ENCODE measurements at regions not wholly inside any gene's neighbourhood (a gene's known extent, or its start where the extent isn't known, plus 50 kb on each side); places are given as distances from the start of the nearest gene placed in this dataset.
"Not testable (repeated sequence)": the region's sequence is repeated elsewhere in the genome, so short reads cannot be mapped to it uniquely, and the experiment has no call there.

DNA sequence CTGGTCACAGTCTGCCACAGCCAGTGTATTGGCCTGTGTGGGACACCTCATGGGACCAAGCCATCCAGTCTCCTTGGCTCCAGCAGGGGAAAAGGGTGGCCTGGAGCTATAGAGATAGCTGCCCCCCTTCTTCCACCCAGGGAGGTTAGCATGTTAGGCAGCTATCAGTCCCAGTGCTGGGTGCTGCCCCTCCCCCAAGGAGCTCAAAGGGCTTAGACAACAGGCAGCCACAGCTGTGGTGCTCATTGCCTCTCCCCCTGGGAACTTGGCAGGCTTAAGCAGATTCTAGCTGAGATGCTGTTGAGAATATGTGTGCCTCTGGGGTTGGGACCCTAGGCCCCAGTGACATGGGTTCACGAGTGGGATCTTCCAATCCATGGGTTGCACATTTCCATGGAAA is 226.0 kb upstream of the PTGER4 start:
- DNase-seq = no peak

DNA sequence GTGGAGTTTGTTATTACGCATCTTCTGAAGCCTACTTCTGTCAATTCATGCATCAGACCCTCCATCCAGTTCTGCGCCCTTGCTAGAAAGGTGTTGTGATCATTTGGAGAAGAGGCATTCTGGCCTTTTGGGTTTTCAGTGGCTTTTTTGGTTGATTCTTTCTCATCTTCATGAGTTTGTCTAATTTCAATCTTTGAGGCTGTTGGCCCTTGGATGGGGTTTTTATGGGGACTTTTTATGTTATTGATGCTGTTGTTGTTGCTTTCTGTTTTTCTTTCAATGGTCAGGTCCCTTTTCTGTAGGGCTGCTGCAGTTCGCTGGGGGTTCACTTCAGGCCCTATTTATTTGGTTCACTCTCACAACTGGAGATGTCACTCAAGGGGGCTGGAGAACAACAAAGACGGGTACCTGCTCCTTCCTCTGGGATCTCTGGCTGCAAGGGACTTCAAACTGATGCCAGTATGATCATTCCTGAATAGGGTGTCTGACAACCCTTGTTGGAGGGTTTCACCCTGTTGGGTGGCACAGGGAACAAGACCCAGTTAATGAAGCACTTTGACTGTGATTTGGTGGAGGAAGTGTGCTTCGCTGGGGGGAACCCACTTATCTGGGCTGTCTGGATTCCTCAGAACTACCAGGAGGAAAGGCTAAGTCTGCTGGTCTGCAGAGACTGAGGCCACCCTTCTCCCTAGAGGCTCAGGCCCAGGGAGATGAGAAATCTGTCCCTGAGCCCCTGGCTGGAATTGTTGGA is 226.7 kb upstream of the PTGER4 start:
- DNase-seq = no peak

DNA sequence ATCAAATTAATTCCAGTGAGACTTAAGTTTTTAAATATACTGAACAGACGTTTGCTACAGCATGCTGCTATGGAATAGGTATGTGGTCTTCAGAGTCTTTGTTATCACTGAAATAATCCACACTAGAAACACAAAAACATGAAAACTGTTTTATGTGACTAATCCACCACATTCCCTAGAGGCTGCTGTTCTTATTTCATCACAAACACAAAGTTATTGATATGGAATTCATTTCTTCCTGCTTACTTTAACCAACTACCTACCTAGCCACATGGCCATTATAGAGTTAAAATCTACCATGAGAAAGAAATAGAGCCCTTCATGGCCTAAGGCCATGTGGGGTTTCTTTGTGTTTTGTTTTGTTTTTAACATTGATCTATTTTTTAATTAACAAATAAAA is 232.3 kb upstream of the PTGER4 start:
- no peak for DNase-seq

DNA sequence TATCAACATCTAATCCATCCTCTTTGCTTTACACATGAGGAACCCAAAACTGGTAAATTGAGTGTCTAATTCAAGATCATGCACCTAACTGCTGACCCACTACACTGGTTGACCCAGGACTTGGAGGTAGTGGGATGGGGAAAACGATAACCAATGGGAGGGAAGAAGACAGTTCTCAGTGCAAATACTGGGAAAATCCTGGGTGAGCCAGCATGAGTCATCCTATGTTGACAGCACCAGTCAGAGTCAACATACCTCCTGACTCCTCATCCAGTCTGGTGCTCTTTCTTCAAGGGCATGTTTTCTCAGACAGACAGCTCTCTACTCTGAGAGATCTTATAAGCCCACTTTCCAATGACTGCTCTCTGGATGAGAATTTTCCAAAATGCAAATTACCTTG is 232.8 kb upstream of the PTGER4 start:
- DNase-seq = no peak

DNA sequence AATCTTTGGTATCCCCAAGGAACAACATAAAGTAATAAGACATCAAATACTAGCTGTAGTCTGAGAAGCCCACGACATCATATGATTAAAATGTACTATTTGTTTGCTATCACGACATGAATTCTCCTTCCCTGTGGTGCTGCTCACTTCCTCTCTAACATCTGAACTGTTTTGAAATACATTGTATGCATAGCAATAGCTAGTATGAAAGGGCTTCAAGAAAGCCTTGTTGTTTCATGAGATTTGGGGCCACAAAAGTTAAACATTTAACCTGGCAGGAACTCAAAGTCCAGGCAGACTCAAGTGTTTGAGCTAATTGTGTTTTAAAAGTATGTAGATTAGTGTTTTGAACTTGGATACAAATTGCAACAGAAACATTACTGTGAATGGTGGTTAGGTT is 237.4 kb upstream of the PTGER4 start:
- DNase-seq = no peak

DNA sequence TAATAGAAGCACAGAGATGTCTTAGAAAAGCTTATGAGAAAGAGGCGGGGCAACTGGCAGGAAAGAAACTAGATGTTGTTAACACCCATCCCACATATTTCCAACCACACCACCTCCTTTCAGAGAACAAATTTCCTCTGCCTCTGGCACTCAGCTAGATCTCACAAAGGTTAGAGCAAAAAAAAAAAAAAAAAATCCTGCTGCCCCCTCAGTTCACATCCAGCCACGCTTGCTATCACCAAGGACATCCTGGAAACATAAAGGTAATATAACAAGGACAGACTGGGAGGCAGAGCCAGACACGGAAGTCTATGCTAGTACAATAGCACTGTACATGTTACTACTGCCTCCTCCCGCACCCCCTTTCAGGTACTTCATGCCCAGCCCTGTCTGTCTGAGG is 238.0 kb upstream of the PTGER4 start:
- no peak for DNase-seq

DNA sequence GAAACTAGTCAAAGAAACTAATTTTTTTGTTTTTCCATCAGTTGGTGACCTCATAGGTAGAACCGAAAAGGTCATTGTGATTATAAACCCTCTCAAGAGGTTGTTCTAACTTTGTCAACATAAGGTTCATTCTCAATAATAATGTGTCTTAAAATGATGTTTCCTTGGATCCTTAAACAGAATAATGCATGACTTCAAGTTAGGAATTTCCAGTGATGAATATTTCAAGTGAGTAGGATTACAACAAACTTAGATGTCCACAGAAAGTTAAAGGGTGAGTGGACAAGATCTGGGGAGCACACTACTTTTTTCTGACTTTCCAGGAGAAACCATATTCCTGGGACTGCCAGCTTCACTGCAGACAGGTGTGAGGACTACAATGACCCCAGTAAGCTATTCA is 239.0 kb upstream of the PTGER4 start:
- DNase-seq = no peak

DNA sequence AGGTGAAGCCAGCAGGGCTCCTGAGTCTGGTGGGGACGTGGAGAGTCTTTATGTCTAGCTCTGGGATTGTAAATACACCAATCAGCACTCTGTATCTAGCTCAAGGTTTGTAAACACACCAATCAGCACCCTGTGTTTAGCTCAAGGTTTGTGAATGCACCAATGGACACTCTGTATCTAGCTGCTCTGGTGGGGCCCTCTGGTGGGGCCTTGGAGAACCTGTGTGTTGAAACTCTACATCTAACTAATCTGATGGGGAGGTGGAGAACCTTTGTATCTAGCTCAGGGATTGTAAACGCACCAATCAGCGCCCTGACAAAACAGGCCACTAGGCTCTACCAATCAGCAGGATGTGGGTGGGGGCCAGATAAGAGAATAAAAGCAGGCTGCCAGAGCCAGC is 240.6 kb upstream of the PTGER4 start:
- DNase-seq = not testable (repeated sequence)

DNA sequence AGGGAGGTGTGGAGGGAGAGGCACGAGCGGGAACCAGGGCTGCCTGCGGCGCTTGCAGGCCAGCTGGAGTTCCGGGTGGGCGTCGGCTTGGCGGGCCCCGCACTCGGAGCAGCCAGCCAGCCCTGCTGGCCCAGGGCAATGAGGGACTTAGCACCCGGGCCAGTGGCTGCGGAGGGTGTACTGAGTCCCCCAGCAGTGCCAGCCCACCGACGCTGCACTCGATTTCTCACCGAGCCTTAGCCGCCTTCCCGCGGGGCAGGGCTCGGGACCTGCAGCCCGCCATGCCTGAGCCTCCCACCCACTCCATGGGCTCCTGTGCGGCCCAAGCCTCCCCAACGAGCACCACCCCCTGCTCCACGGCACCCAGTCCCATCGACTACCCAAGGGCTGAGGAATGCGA is 241.1 kb upstream of the PTGER4 start:
- DNase-seq = not testable (repeated sequence)

DNA sequence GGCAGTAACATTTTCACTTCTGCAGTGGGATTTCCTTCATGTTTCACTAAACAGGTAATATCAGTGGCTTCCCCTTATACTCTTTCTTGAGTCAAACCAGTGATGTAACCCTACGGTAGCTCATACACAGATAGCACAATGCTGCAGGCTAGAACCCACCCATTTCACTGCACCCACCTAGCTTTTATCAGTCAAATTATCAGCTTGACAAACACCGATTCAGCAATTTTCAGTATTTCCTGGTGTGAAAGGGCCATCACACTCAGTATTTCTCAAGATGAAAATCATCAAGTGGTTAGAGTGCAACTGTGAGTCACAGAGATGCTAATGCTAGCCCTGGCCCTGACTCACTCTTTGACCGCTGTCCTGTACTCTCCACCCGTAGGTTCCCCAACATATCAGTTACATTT is 242.3 kb upstream of the PTGER4 start:
- DNase-seq = no peak

DNA sequence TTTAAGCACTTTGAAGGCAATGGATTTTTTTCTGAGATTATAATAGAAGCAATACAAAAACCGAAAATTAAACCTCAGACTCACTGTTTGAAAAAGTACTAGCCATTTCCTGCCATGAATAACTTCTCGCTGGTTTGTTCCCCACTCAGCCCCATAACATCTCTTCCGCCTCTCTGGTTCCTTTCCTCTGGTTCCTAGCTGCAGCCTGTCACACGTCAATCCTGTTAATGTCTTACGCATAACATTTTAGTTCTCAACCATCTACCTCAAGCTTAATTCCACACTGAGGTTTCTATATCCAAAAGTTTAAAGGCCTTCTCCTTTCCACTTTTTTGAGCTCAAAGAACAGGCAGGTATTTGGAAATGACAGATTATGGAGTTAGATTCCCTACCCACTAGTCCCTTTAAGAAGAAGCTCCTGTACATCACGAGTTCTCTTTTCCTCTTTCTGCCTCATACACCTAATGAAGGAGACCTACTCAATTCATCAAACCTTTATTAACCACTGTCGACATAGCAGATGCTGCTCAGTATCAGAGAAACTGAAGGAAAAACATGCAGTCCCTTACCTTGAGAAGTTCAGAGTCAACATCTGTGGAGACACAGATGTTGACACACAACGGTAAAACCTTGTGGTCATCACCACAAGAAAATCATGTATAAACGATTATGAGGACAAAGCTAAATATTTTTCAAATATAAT is 243.0 kb upstream of the PTGER4 start:
- DNase-seq = no peak

DNA sequence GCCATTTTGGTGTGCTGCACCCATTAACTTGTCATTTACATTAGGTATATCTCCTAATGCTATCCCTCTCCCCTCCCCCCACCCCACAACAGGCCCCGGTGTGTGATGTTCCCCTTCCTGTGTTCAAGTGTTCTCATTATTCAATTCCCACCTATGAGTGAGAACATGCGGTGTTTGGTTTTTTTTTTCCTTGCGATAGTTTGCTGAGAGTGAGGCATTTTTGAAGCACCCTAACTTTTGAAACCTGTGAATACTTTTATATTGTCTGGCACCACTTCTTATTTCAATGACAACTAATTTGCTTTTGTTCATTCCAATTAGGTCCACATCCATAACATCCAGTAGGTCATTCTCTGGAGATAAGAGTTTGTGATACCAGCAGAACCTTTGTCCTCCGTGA is 244.0 kb upstream of the PTGER4 start:
- DNase-seq = not testable (repeated sequence)

DNA sequence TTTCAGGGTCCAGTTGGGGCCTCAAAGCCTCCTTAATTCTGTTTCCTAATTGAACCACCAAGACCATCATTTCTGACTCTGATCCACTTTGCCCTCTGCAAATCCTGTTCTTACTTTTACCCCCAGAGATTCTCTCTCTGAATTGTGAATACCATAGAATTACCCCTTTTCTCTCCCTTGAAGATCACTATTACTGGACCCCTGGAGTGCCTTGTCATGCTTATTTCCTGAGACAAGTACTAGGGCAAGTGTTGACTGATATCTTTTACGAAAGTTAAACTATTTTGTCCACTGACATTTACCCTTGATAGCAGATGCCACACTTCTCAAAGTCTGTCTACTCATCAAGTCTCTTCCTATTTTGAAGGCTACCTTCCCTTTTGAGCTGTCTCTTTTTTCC is 246.9 kb upstream of the PTGER4 start:
- no peak for DNase-seq

DNA sequence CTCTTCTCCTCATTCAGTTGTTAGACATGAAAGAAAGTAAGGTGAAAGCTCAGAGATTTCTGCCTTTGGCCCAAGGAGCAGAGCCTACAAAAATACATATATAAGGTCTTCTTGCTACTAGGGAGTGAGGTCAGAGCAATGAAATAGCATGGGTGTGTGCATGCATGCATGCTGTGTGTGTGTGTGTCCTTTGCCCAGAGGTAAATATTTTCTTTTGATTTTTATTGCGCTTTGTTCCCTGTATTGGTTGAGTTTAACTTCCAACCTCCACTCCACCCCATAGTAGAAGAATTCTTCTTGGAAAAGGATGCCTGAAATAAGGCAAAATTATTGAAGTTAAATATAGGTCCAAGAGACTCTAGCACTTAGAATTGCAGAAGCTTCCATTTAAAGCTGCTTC is 248.0 kb upstream of the PTGER4 start:
- no peak for DNase-seq

DNA sequence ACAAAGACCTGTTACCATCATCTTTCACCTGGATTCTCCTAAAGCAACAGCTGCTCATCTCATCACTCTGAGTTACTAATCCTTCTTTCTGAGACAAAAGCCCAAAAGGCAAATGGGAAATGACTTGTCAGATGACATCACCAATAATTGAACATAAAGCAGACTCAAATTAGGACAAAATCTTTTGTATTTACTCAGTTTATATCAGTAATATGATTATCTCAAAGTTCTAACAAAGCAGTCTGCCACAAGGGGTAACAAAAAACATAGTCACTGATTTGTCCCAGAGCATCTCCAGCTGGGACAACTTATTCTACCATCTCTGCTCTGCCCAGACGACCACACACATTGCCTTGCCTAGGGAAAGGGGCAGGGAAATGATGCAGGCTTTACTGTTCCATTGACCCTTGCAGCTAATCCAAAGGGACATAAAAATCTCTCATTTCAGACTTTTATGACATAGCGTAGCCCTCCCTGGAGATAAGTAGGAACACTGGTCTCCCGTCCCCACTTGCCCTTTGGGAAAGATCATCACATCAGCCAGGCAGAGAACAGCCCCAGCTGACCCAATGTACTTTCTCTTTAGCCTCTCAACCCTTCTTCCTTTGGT is 249.5 kb upstream of the PTGER4 start:
- no peak for DNase-seq

DNA sequence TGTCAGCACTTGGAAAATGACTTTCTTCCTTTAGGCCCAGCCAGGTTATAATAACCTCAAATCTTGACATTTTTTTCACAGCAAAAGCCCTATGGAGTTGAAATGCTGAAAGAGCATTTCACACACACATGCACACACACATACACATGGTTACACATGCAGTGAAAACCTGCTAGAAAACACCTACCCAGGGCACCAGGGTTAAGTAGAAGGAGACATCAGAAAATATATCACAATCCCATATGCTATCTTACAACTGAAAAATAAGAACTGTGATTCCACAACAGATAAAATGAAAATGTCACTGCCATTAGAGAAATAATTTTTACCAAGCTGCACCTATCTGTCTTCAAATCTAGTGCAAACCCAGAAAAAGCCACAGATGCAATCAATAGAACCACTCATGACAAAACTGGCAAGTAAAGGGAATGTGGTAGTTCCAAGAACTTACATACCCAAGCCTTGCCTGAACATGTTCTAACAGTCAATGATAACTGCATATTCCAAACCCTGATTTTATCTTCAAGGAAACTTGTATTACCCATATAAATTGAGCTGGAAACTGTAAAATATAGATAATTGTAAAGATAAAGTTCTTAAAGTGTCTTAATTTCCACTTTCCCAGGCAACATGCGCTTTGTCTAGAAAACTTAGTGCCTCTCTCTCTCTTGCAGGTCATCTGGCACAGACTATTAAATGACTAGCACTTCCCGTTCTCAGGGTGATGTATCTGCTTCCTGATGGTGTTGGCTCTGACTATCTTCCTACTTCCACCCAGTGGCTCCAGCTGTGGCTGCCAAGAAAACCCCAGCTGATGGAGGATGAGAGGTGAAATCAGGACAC is 250.2 kb upstream of the PTGER4 start:
- DNase-seq = no peak

DNA sequence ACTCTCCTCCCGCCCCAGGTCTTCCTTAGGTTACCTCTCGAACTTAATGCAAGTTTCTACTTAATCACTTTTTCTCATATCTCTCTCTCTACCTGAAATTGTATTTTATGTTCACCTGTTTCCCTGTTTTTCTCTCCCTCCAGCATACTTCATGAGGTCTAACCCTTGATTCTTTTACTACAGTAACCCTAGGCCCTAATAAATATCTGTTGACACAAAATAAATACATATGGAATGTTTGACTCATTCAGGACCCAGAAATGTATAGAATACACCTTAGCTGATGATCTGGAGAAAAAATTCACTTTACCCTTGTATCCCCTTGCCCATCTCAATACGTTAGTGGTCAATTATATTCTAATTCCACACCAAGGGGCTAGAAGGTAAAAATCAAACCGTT is 250.9 kb upstream of the PTGER4 start:
- no peak for DNase-seq

DNA sequence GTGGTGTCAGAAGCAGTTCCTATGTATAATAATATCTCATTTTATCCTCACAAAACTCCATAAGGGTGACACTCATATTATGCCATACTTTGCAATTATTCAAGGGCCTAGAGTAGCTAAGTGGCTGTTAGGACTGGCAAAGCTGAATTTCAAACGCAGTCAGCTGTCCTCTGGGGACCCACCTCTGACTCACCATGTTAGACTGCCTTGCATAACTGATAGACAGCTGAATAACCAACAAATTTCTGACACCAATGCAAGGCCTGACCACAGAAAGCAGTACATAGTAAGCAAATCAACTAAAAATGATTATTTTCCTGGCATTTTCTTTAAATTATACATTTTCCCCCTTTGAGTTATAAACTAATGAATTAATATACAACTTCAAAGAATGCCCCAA is 251.6 kb upstream of the PTGER4 start:
- no peak for DNase-seq

DNA sequence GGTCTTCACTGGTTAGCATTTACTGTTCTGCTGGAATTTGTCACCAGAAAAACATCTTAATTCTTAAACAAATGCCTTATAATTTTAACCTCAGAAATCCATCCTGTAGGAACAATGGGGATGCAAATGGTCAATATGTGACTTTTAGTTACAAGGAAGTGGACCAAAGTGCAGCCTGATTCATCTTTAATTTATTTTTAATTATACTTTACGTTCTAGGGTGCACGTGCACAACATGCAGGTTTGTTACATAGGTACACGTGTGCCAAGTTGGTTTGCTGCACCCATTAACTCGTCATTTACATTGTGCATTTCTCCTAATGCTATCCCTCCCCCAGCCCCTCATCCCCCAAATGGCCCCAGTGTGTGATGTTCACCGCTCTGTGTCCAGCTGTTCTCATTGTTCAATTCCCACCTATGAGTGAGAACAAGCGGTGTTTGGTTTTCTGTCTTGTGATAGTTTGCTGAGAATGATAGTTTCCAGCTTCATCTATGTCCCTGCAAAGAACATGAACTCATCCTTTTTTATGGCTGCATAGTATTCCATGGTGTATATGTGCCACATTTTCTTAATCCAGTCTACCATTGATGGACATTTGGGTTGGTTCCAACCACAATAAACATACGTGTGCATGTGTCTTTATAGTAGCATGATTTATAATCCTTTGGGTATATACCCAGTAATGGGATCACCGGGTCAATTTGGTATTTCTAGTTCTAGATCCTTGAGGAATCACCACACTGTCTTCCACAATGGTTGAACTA is 262.5 kb upstream of the PTGER4 start:
- not testable (repeated sequence) for DNase-seq

DNA sequence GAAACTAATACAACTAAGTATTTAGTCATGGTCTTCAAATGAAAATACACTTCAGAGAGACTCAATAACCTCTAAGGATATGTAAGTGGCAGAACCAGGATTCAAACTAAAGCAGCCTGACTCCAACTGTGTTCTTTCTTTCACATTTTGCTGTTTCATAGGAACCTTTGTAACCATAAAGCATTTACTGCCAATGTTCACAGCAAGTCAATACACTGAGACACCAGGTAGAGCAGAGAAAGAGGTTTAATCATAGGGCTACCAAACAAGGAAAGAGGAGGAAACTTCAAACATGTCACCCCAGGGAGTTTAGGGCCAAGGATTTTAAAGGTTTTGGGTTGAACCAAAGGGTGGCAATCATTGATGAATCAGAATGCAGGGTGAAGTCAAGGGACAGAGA is 263.1 kb upstream of the PTGER4 start:
- DNase-seq = no peak

DNA sequence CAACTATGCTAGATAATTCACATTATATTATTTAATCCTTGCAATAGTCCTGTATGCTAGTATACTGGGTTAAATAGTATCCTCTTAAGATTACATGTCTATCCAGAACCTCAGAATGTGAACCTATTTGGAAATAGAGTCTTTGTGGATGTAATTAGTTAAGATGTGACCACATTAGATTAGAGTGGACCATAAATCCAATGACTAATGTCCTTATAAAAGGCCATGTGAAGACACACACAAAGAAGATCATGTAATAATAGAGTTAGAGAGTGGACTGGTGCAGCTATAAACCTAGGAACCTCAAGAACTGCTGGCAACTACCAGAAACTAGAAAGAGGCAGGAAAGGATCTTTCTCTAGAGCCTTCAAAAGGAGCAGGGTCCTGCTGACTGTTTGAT is 263.6 kb upstream of the PTGER4 start:
- no peak for DNase-seq

DNA sequence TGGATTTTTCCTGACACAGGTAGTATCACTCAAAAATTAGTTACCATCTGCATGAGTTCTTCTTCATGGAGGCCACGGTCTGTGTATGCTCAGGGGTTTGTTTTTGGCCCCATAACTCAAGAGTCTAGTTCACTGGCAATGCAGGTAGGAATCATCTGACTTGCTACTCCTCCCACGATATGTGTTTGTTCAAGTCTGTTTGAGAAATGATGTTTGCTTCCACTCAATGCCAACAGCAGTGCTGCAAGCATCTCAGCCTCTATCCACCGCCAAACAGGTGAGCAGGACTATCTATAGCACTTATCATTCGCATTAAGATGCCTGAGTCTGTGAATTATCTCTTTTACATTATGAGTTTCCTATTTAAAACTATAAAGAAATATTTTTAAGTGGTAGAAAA is 264.8 kb upstream of the PTGER4 start:
- DNase-seq = no peak

DNA sequence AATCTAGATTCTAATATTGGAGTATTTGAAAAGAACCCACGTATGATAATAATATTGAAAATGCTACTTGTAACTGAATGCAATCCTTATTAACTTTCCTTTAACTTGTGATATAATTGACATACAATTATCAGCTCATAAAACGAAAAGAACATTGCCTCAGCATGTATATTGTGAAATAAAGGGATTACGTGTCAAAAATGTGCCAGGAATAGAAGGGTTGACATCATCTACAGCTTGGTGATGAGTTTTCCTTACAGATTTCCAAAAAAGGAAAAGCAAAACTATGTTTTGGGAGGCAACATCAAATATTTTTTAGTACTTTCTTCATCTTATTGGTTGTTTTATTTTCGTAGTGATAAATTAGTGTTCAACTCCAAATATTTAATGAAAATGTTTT is 266.0 kb upstream of the PTGER4 start:
- no peak for DNase-seq
